ENCODE measurements at regions not wholly inside any gene's neighbourhood (a gene's known extent, or its start where the extent isn't known, plus 50 kb on each side); places are given as distances from the start of the nearest gene placed in this dataset.
"Not testable (repeated sequence)": the region's sequence is repeated elsewhere in the genome, so short reads cannot be mapped to it uniquely, and the experiment has no call there.

- no peak for TF ChIP-seq CTCF (IDR thresholded peaks at IDR 0.05; ENCODE audit: borderline replicate concordance)
- no peak overlapping the region for H3K27ac ChIP-seq (replicated peaks)
These were observed 450.6 kb upstream of the TBL1XR1 start for GRCh38 chr3:177647876-177648275.

GRCh38 chr3:177652556-177653291 is 455.4 kb upstream of the TBL1XR1 start:
- intact Hi-C loops (cut with micrococcal nuclease): no loop called here
- no peaks in the 10 kb centered on the region for H3K36me3 ChIP-seq
- H3K4me1 ChIP-seq: peaks cover 22% of the 10 kb centered on the region
- DNase-seq: no peak
- no peaks in the 10 kb centered on the region for H3K27me3 ChIP-seq (ENCODE audit: low read depth)
- TF ChIP-seq CTCF (IDR thresholded peaks at IDR 0.05; ENCODE audit: borderline replicate concordance): no peak
- no peak overlapping the region for H3K4me3 ChIP-seq
- H3K27ac ChIP-seq (replicated peaks): no peak overlapping the region
- no peaks in the 10 kb centered on the region for H3K9me3 ChIP-seq (replicated peaks)

More at GRCh38 chr3:177647876-177648275, 450.6 kb upstream of the TBL1XR1 start:
- H3K9me3 ChIP-seq (replicated peaks): no peaks in the 10 kb centered on the region
- DNase-seq: no peak
- peaks cover 15% of the 10 kb centered on the region for H3K4me1 ChIP-seq
- no peaks in the 10 kb centered on the region for H3K27me3 ChIP-seq (ENCODE audit: low read depth)
- H3K4me3 ChIP-seq: no peak overlapping the region
- no peaks in the 10 kb centered on the region for H3K36me3 ChIP-seq
- intact Hi-C loops (cut with micrococcal nuclease): no loop called here

- Histone ChIP-seq H3K27ac (replicated peaks) (no peak overlapping the region), H3K36me3 (no peaks in the 10 kb centered on the region), H3K9me3 (replicated peaks) (no peaks in the 10 kb centered on the region), H3K27me3 (ENCODE audit: low read depth) (no peaks in the 10 kb centered on the region), H3K4me1 (peaks cover 14% of the 10 kb centered on the region), H3K4me3 (no peak overlapping the region)
- no peak for DNase-seq
- intact Hi-C loops (cut with micrococcal nuclease): no loop called here
- TF ChIP-seq CTCF (IDR thresholded peaks at IDR 0.05; ENCODE audit: borderline replicate concordance): no peak
These were observed 460.0 kb upstream of the TBL1XR1 start for GRCh38 chr3:177657243-177657642.

- H3K27ac ChIP-seq (replicated peaks): no peak overlapping the region
- intact Hi-C loops (cut with micrococcal nuclease): no loop called here
- no peaks in the 10 kb centered on the region for H3K27me3 ChIP-seq (ENCODE audit: low read depth)
- H3K4me1 ChIP-seq: peaks cover 3% of the 10 kb centered on the region
- DNase-seq: no peak
- TF ChIP-seq CTCF (IDR thresholded peaks at IDR 0.05; ENCODE audit: borderline replicate concordance): no peak
- no peaks in the 10 kb centered on the region for H3K9me3 ChIP-seq (replicated peaks)
- no peak overlapping the region for H3K4me3 ChIP-seq
- no peaks in the 10 kb centered on the region for H3K36me3 ChIP-seq
These were observed 461.1 kb upstream of the TBL1XR1 start for GRCh38 chr3:177658354-177658753.

- H3K27ac ChIP-seq (replicated peaks); H3K36me3 ChIP-seq; DNase-seq: not testable (repeated sequence)
These were observed 467.3 kb upstream of the TBL1XR1 start for GRCh38 chr3:177664380-177665103.

More at GRCh38 chr3:177664380-177665103, 467.3 kb upstream of the TBL1XR1 start:
- H3K4me1 ChIP-seq; H3K4me3 ChIP-seq; H3K9me3 ChIP-seq (replicated peaks); H3K27me3 ChIP-seq (ENCODE audit: low read depth); intact Hi-C loops (cut with micrococcal nuclease): not testable (repeated sequence)

Measured in left ventricle myocardium inferior (tissue), 1 donor.